ENCODE measurements at regions not wholly inside any gene's neighbourhood (a gene's known extent, or its start where the extent isn't known, plus 50 kb on each side); places are given as distances from the start of the nearest gene placed in this dataset.

GRCh38 chr2:147679191-147679954, 165.5 kb upstream of the ACVR2A start:
- Histone ChIP-seq H3K36me3 (ENCODE audit: low read depth) (no peaks in the 10 kb centered on the region), H3K27ac (ENCODE audit: poor library complexity, severe bottlenecking) (no peak overlapping the region), H3K4me1 (ENCODE audit: insufficient read depth, poor library complexity, severe bottlenecking) (no peaks in the 10 kb centered on the region), H3K27me3 (ENCODE audit: insufficient read depth, poor library complexity, severe bottlenecking) (no peaks in the 10 kb centered on the region), H3K4me3 (ENCODE audit: severe bottlenecking) (no peak overlapping the region), H3K9me3 (ENCODE audit: severe bottlenecking) (no peaks in the 10 kb centered on the region)
- ATAC-seq (ENCODE audit: low read depth) (no peak), DNase-seq (ENCODE audit: low spot score) (no peak)
- no peak for TF ChIP-seq CTCF (IDR thresholded peaks at IDR 0.05; ENCODE audit: poor library complexity, severe bottlenecking)

GRCh38 chr2:147665105-147665504, 179.7 kb upstream of the ACVR2A start:
- ATAC-seq (ENCODE audit: low read depth) = peak; percentile 45; the same call in 2 of the 3 replicates
- no peaks in the 10 kb centered on the region for H3K36me3 ChIP-seq (ENCODE audit: low read depth)
- no peaks in the 10 kb centered on the region for H3K4me1 ChIP-seq (ENCODE audit: insufficient read depth, poor library complexity, severe bottlenecking)
- H3K9me3 ChIP-seq (ENCODE audit: severe bottlenecking) = no peaks in the 10 kb centered on the region
- no peak for TF ChIP-seq CTCF (IDR thresholded peaks at IDR 0.05; ENCODE audit: poor library complexity, severe bottlenecking)
- no peaks in the 10 kb centered on the region for H3K27me3 ChIP-seq (ENCODE audit: insufficient read depth, poor library complexity, severe bottlenecking)
- H3K27ac ChIP-seq (ENCODE audit: poor library complexity, severe bottlenecking) = no peak overlapping the region
- no peak overlapping the region for H3K4me3 ChIP-seq (ENCODE audit: severe bottlenecking)
- no peak for DNase-seq (ENCODE audit: low spot score)

- H3K27ac ChIP-seq (ENCODE audit: poor library complexity, severe bottlenecking) = no peak overlapping the region
- no peaks in the 10 kb centered on the region for H3K9me3 ChIP-seq (ENCODE audit: severe bottlenecking)
- no peaks in the 10 kb centered on the region for H3K27me3 ChIP-seq (ENCODE audit: insufficient read depth, poor library complexity, severe bottlenecking)
- no peaks in the 10 kb centered on the region for H3K36me3 ChIP-seq (ENCODE audit: low read depth)
- ATAC-seq (ENCODE audit: low read depth) (no peak), DNase-seq (ENCODE audit: low spot score) (no peak)
- H3K4me3 ChIP-seq (ENCODE audit: severe bottlenecking) = no peak overlapping the region
- no peak for TF ChIP-seq CTCF (IDR thresholded peaks at IDR 0.05; ENCODE audit: poor library complexity, severe bottlenecking)
- no peaks in the 10 kb centered on the region for H3K4me1 ChIP-seq (ENCODE audit: insufficient read depth, poor library complexity, severe bottlenecking)
These were observed 180.9 kb upstream of the ACVR2A start for GRCh38 chr2:147663962-147664361.

- Histone ChIP-seq H3K36me3 (ENCODE audit: low read depth) (no peaks in the 10 kb centered on the region), H3K9me3 (ENCODE audit: severe bottlenecking) (no peaks in the 10 kb centered on the region), H3K27me3 (ENCODE audit: insufficient read depth, poor library complexity, severe bottlenecking) (no peaks in the 10 kb centered on the region), H3K4me3 (ENCODE audit: severe bottlenecking) (no peak overlapping the region), H3K27ac (ENCODE audit: poor library complexity, severe bottlenecking) (no peak overlapping the region), H3K4me1 (ENCODE audit: insufficient read depth, poor library complexity, severe bottlenecking) (no peaks in the 10 kb centered on the region)
- ATAC-seq (ENCODE audit: low read depth) (no peak), DNase-seq (ENCODE audit: low spot score) (no peak)
- no peak for TF ChIP-seq CTCF (IDR thresholded peaks at IDR 0.05; ENCODE audit: poor library complexity, severe bottlenecking)
These were observed 181.5 kb upstream of the ACVR2A start for GRCh38 chr2:147663153-147663961.

Data from RWPE2 (cell line).